ENCODE measurements at regions not wholly inside any gene's neighbourhood (a gene's known extent, or its start where the extent isn't known, plus 50 kb on each side); places are given as distances from the start of the nearest gene placed in this dataset.

DNA sequence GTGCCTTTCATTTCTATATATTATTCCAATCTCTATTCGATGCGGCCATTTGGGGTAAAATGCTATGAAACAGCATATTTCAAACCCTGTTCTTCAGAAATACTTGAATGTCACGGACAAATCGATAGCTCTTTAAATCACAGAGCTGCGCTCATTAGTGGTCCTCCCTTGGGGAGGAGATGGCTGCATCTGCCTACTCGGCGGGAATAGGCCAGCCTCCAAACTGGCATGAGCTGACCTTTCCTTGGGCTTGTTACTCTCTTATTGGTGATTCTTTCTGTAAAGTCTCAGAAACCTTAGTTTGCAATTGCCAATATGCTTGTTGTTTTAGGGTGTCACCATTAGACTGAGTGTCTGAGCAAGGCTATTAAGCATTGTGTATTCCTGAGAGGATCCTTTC, 120.9 kb downstream of the BDH1 start:
- no peaks in the 10 kb centered on the region for H3K36me3 ChIP-seq (ENCODE audit: control insufficient read depth in 2 of 2, insufficient read depth in 2 of 2, low read length in 1 of 2)
- no peaks in the 10 kb centered on the region for H3K9me3 ChIP-seq (ENCODE audit: control insufficient read depth in 2 of 2, insufficient read depth in 1 of 2, low read length in 1 of 2)
- no peaks in the 10 kb centered on the region for H3K27me3 ChIP-seq (ENCODE audit: control insufficient read depth in 2 of 2, insufficient read depth in 1 of 2, low read length in 1 of 2)
- H3K27ac ChIP-seq (ENCODE audit: low read depth in 1 of 2, low read length in 1 of 2), result no peak overlapping the region
- DNase-seq (ENCODE audit: low read depth in 6 of 9, low spot score in 9 of 9), result no peak
- H3K4me3 ChIP-seq (ENCODE audit: low read length in 2 of 2), result no peak overlapping the region
- 83% methylated on average over 7 of the region's 7 CpGs for WGBS
- peaks cover 0 to 3% of the 10 kb centered on the region in 2 donors for H3K4me1 ChIP-seq (ENCODE audit: control insufficient read depth in 2 of 2, insufficient read depth in 2 of 2, low read length in 2 of 2)

DNA sequence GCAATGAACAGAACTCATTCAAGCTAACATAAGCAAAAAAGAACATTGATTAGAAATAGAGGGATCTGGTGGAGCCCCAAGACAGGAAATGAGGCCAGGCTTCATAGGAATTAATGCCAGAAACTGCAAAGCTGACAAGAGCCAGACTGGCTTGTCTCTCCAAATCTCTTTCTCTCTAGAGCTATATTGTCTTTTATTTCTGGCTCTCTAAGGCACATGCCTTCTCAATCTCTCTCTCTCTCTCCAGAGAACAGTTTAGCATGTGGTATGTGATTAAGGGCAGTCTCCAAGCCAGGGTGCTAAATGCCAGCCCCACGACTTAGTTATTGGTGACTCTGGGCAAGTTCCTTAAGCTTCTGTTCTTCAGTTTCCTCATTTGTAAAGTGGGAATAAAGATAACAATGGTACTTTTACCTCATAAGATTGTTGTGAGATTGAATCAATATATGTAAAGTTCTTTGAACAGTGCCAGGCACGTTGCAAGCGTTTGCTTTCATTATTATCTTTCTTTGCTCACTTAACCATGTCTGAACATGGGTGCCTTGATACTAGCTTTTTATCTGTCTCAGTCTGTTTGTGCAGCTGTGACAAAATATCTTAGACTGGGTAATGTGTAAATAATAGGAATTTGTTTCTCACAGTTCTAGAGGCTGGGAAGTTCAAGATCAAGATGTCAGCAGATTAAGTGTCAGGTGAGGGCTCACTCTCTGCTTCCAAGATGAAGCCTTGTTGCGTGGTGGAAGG, 123.2 kb downstream of the BDH1 start:
- H3K27ac ChIP-seq (ENCODE audit: low read depth in 1 of 2, low read length in 1 of 2), result no peak overlapping the region
- peaks cover 0 to 6% of the 10 kb centered on the region in 2 donors for H3K27me3 ChIP-seq (ENCODE audit: control insufficient read depth in 2 of 2, insufficient read depth in 1 of 2, low read length in 1 of 2)
- peaks cover 0 to 21% of the 10 kb centered on the region in 2 donors for H3K4me1 ChIP-seq (ENCODE audit: control insufficient read depth in 2 of 2, insufficient read depth in 2 of 2, low read length in 2 of 2)
- no peaks in the 10 kb centered on the region for H3K9me3 ChIP-seq (ENCODE audit: control insufficient read depth in 2 of 2, insufficient read depth in 1 of 2, low read length in 1 of 2)
- 65% methylated on average over 4 of the region's 4 CpGs for WGBS
- no peaks in the 10 kb centered on the region for H3K36me3 ChIP-seq (ENCODE audit: control insufficient read depth in 2 of 2, insufficient read depth in 2 of 2, low read length in 1 of 2)
- DNase-seq (ENCODE audit: low read depth in 6 of 9, low spot score in 9 of 9), result no peak
- no peak overlapping the region for H3K4me3 ChIP-seq (ENCODE audit: low read length in 2 of 2)

DNA sequence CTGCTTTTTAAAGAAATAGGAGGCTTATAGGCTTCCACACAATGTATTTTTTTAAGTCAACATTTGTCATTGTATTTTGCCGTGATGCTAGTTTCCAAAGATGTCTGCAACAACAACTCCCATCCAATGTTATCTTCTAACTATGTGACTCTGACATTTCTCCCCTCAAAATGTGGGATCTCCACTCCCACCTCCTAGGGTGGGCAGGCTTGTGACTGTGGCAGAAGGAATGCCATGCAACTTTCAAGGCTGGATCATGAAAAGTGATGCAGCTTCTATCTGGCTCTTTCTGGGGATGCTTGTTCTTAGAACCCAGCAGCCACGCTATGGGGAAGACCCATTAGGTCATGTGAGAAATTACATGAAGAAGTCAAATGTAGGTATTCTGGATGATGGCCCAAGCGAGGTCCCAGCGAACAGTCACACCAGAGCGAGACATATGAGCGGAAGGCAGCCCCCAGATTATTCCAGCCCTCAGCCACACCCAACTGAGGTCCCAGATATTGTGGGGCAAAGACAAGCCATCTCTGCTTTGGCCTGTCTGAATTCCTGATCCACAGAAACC, 124.3 kb downstream of the BDH1 start:
- H3K36me3 ChIP-seq (ENCODE audit: control insufficient read depth in 2 of 2, insufficient read depth in 2 of 2, low read length in 1 of 2), result no peaks in the 10 kb centered on the region
- H3K9me3 ChIP-seq (ENCODE audit: control insufficient read depth in 2 of 2, insufficient read depth in 1 of 2, low read length in 1 of 2), result no peaks in the 10 kb centered on the region
- H3K27ac ChIP-seq (ENCODE audit: low read depth in 1 of 2, low read length in 1 of 2), result no peak overlapping the region
- H3K4me1 ChIP-seq (ENCODE audit: control insufficient read depth in 2 of 2, insufficient read depth in 2 of 2, low read length in 2 of 2), result peaks cover 0 to 21% of the 10 kb centered on the region in 2 donors
- H3K4me3 ChIP-seq (ENCODE audit: low read length in 2 of 2), result no peak overlapping the region
- H3K27me3 ChIP-seq (ENCODE audit: control insufficient read depth in 2 of 2, insufficient read depth in 1 of 2, low read length in 1 of 2), result peaks cover 0 to 6% of the 10 kb centered on the region in 2 donors
- 97% methylated on average over 6 of the region's 6 CpGs for WGBS
- no peak for DNase-seq (ENCODE audit: low read depth in 6 of 9, low spot score in 9 of 9)

DNA sequence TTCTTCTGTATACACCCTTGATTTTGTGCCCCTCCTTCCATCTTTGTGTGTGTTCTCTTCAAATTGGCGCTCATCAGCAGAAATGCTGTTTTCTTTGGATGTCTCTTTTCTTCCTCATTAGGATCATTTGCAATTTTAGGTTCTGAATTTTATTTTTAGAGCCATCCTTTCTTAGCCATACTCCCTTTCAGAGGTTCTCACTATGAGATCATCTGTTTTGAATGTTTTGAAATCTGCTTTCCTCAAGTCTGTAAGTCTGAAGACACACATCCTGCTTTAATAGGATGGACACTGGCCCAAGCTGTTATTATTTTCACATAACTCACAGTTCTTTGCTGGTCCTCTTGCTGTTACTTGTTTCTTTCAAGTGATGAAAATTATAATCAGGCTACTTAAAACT, 124.8 kb downstream of the BDH1 start:
- Histone ChIP-seq H3K27me3 (ENCODE audit: control insufficient read depth in 2 of 2, insufficient read depth in 1 of 2, low read length in 1 of 2) (peaks cover 0 to 6% of the 10 kb centered on the region in 2 donors), H3K36me3 (ENCODE audit: control insufficient read depth in 2 of 2, insufficient read depth in 2 of 2, low read length in 1 of 2) (no peaks in the 10 kb centered on the region), H3K9me3 (ENCODE audit: control insufficient read depth in 2 of 2, insufficient read depth in 1 of 2, low read length in 1 of 2) (no peaks in the 10 kb centered on the region), H3K27ac (ENCODE audit: low read depth in 1 of 2, low read length in 1 of 2) (no peak overlapping the region), H3K4me1 (ENCODE audit: control insufficient read depth in 2 of 2, insufficient read depth in 2 of 2, low read length in 2 of 2) (peaks cover 0 to 21% of the 10 kb centered on the region in 2 donors), H3K4me3 (ENCODE audit: low read length in 2 of 2) (no peak overlapping the region)
- WGBS, result 94% methylated on average over 1 of the region's 1 CpG
- DNase-seq (ENCODE audit: low read depth in 6 of 9, low spot score in 9 of 9), result no peak

DNA sequence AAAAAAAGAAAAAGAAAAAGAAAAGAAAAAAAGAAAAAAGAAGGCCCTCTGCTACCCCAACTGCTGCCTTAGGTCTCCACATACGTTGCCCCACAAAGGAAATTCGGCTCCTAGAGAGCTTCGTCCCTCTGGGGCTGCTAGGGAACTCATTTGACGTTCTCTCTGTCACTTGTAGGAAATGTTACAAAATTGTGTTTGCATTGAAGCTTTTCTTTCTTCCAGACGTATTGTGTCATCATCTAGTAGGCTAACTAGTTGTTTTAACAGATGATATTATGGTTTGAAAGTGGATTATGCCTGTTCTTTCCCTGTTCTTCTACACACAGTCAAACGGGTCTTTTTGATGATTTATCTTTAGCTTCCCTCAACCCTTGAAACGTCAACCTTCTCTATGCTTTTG, 125.3 kb downstream of the BDH1 start:
- Histone ChIP-seq H3K36me3 (ENCODE audit: control insufficient read depth in 2 of 2, insufficient read depth in 2 of 2, low read length in 1 of 2) (no peaks in the 10 kb centered on the region), H3K27me3 (ENCODE audit: control insufficient read depth in 2 of 2, insufficient read depth in 1 of 2, low read length in 1 of 2) (peaks cover 0 to 6% of the 10 kb centered on the region in 2 donors), H3K4me1 (ENCODE audit: control insufficient read depth in 2 of 2, insufficient read depth in 2 of 2, low read length in 2 of 2) (peaks cover 0 to 21% of the 10 kb centered on the region in 2 donors), H3K9me3 (ENCODE audit: control insufficient read depth in 2 of 2, insufficient read depth in 1 of 2, low read length in 1 of 2) (no peaks in the 10 kb centered on the region), H3K27ac (ENCODE audit: low read depth in 1 of 2, low read length in 1 of 2) (no peak overlapping the region), H3K4me3 (ENCODE audit: low read length in 2 of 2) (no peak overlapping the region)
- no peak for DNase-seq (ENCODE audit: low read depth in 6 of 9, low spot score in 9 of 9)
- 71% methylated on average over 7 of the region's 7 CpGs for WGBS

DNA sequence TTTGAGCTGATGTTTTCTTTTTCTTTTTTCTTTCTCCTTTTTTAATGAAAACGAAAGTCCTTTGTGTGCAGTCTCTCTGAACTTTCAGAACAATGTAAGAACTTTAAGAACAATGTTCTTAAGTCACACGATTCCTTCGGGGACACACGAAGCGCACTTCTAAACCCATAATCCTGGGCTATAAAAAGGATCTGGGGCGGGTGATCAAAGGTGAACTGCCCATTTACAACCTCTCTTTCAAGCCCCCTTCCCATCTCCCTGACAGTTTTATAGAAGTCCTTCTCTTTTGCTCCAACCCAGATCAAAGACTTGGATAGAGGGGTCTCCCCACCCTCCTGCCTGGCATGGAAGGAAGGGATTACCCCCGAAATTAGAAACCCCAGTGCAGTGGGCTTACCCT, 126.8 kb downstream of the BDH1 start:
- H3K27me3 ChIP-seq (ENCODE audit: control insufficient read depth in 2 of 2, insufficient read depth in 1 of 2, low read length in 1 of 2), result peaks cover 0 to 8% of the 10 kb centered on the region in 2 donors
- WGBS, result 62% methylated on average over 7 of the region's 7 CpGs
- H3K9me3 ChIP-seq (ENCODE audit: control insufficient read depth in 2 of 2, insufficient read depth in 1 of 2, low read length in 1 of 2), result no peaks in the 10 kb centered on the region
- no peak for DNase-seq (ENCODE audit: low read depth in 6 of 9, low spot score in 9 of 9)
- no peak overlapping the region for H3K4me3 ChIP-seq (ENCODE audit: low read length in 2 of 2)
- no peaks in the 10 kb centered on the region for H3K36me3 ChIP-seq (ENCODE audit: control insufficient read depth in 2 of 2, insufficient read depth in 2 of 2, low read length in 1 of 2)
- H3K4me1 ChIP-seq (ENCODE audit: control insufficient read depth in 2 of 2, insufficient read depth in 2 of 2, low read length in 2 of 2), result peaks cover 0 to 21% of the 10 kb centered on the region in 2 donors
- no peak overlapping the region for H3K27ac ChIP-seq (ENCODE audit: low read depth in 1 of 2, low read length in 1 of 2)

DNA sequence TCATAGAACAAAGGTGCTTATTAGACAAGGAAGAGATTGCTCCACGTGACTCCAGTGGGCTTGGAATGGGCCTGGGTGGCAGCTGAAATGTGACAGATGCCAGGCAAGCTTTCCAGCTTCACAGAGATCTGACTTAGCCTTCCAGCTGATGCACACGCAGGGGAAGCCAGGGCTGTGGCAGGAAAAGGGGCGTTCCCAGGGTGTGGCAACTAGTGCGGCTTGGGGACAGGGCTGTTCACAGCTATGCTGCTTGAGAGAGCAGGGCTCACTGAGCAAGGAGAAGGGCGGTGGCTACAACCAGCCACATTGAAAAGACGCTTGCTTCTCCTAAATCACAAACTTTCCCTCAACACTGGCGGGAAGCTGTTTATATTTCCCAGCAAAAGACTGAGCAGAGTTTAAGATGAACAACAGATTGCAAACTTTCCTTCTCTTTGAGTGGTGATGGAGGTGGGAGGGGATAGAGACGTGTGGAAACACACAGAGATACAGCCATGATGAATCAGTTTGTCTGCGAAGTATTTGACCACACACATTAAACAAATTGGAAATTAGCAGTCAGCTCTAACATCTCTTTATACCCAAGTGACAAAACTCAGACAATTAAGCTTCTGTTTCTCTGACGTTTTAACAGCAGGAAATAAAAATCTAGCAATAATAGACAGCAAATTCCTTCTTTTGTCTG, 127.5 kb downstream of the BDH1 start:
- no peaks in the 10 kb centered on the region for H3K36me3 ChIP-seq (ENCODE audit: control insufficient read depth in 2 of 2, insufficient read depth in 2 of 2, low read length in 1 of 2)
- H3K4me3 ChIP-seq (ENCODE audit: low read length in 2 of 2), result no peak overlapping the region
- DNase-seq (ENCODE audit: low read depth in 6 of 9, low spot score in 9 of 9), result peak in 4 of 9 donors; percentile 19 to 60 (median 44)
- peaks cover 0 to 10% of the 10 kb centered on the region in 2 donors for H3K27me3 ChIP-seq (ENCODE audit: control insufficient read depth in 2 of 2, insufficient read depth in 1 of 2, low read length in 1 of 2)
- 28% methylated on average over 10 of the region's 10 CpGs for WGBS
- H3K4me1 ChIP-seq (ENCODE audit: control insufficient read depth in 2 of 2, insufficient read depth in 2 of 2, low read length in 2 of 2), result peaks cover 0 to 21% of the 10 kb centered on the region in 2 donors
- no peak overlapping the region for H3K27ac ChIP-seq (ENCODE audit: low read depth in 1 of 2, low read length in 1 of 2)
- H3K9me3 ChIP-seq (ENCODE audit: control insufficient read depth in 2 of 2, insufficient read depth in 1 of 2, low read length in 1 of 2), result no peaks in the 10 kb centered on the region

DNA sequence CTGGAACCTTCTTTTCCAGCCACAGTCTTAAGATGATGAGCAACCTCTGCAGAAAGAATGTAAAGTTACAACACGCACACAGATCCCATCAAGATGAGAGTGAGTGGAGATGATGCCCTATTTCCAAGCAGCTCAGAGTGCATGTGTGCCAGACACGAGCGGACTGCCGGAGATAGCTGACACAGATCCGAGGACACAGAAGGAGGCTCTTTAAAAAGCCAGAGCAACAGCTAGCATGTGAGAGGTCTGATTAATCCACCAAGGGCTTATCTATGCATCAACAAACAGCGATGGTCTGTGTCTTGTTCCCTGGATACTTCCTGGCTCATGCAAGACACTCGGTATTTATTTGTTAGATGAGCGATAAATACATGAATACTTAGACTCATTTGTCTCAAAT, 128.6 kb upstream of the DLG1 start:
- Histone ChIP-seq H3K27ac (ENCODE audit: low read depth in 1 of 2, low read length in 1 of 2) (no peak overlapping the region), H3K9me3 (ENCODE audit: control insufficient read depth in 2 of 2, insufficient read depth in 1 of 2, low read length in 1 of 2) (no peaks in the 10 kb centered on the region), H3K4me1 (ENCODE audit: control insufficient read depth in 2 of 2, insufficient read depth in 2 of 2, low read length in 2 of 2) (peaks cover 0 to 25% of the 10 kb centered on the region in 2 donors), H3K36me3 (ENCODE audit: control insufficient read depth in 2 of 2, insufficient read depth in 2 of 2, low read length in 1 of 2) (no peaks in the 10 kb centered on the region), H3K4me3 (ENCODE audit: low read length in 2 of 2) (no peak overlapping the region), H3K27me3 (ENCODE audit: control insufficient read depth in 2 of 2, insufficient read depth in 1 of 2, low read length in 1 of 2) (peaks cover 0 to 10% of the 10 kb centered on the region in 2 donors)
- no peak for DNase-seq (ENCODE audit: low read depth in 6 of 9, low spot score in 9 of 9)
- WGBS, result 97% methylated on average over 8 of the region's 8 CpGs

DNA sequence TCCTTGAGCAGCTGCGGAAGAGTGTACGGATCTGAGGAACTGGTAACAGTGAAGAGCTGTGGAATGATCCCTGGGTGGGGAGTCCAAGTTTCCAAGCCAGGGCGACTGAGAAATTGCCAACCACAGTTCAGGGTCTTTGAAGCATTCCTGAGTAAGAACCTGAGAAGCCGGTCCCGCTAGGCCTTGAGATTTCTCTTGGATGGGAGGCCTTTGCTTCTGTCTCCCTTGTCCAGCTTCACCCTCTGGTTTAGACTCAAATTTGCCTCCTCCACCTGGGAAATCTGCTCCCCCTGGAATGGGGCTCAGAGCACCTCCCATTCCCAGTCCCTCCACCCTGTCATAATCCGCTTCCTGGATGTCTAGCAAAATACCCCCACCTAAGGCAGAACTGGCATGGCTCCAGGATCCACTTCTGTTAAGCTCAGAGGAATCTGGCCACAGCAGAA, 127.7 kb upstream of the DLG1 start:
- Histone ChIP-seq H3K4me1 (ENCODE audit: control insufficient read depth in 2 of 2, insufficient read depth in 2 of 2, low read length in 2 of 2) (peaks cover 0 to 25% of the 10 kb centered on the region in 2 donors), H3K9me3 (ENCODE audit: control insufficient read depth in 2 of 2, insufficient read depth in 1 of 2, low read length in 1 of 2) (no peaks in the 10 kb centered on the region), H3K4me3 (ENCODE audit: low read length in 2 of 2) (no peak overlapping the region), H3K36me3 (ENCODE audit: control insufficient read depth in 2 of 2, insufficient read depth in 2 of 2, low read length in 1 of 2) (no peaks in the 10 kb centered on the region), H3K27me3 (ENCODE audit: control insufficient read depth in 2 of 2, insufficient read depth in 1 of 2, low read length in 1 of 2) (peaks cover 0 to 10% of the 10 kb centered on the region in 2 donors), H3K27ac (ENCODE audit: low read depth in 1 of 2, low read length in 1 of 2) (no peak overlapping the region)
- WGBS, result 96% methylated on average over 6 of the region's 6 CpGs
- no peak for DNase-seq (ENCODE audit: low read depth in 6 of 9, low spot score in 9 of 9)
